BLaER1 (cell line): ENCODE measurements at regions not wholly inside any gene's neighbourhood (a gene's known extent, or its start where the extent isn't known, plus 50 kb on each side); places are given as distances from the start of the nearest gene placed in this dataset.
"Not testable (repeated sequence)": the region's sequence is repeated elsewhere in the genome, so short reads cannot be mapped to it uniquely, and the experiment has no call there.

Experiments
- H3K27ac ChIP-seq: shearing (Covaris generic); formaldehyde crosslinking; 2 replicates; pipeline ENCODE4 v1.8.1; 2022
- H3K27me3 ChIP-seq: shearing (Covaris generic); formaldehyde crosslinking; 2 replicates; pipeline ENCODE4 v1.8.1; 2022
- H3K36me3 ChIP-seq: shearing (Covaris generic); formaldehyde crosslinking; 2 replicates; pipeline ENCODE4 v1.8.1; 2022
- H3K4me1 ChIP-seq: shearing (Covaris generic); formaldehyde crosslinking; 2 replicates; pipeline ENCODE4 v1.8.1; 2022
- H3K4me2 ChIP-seq: shearing (Covaris generic); formaldehyde crosslinking; 2 replicates; pipeline ENCODE4 v1.8.1; 2022
- H3K4me3 ChIP-seq: shearing (Covaris generic); formaldehyde crosslinking; 2 replicates; pipeline ENCODE4 v1.8.1; 2022
- H3K9ac ChIP-seq: shearing (Covaris generic); formaldehyde crosslinking; 2 replicates; pipeline ENCODE4 v1.8.1; 2022
- H3K9me3 ChIP-seq: shearing (Covaris generic); formaldehyde crosslinking; 2 replicates; pipeline ENCODE4 v1.8.1; 2022
- H4K20me1 ChIP-seq: shearing (Covaris generic); formaldehyde crosslinking; 2 replicates; pipeline ENCODE4 v1.8.1; 2022
- Cebpa-rat ChIP-seq: shearing (Covaris generic); IDR thresholded peaks from 2 replicates; pipeline ENCODE4 v1.8.1; 2022

DNA sequence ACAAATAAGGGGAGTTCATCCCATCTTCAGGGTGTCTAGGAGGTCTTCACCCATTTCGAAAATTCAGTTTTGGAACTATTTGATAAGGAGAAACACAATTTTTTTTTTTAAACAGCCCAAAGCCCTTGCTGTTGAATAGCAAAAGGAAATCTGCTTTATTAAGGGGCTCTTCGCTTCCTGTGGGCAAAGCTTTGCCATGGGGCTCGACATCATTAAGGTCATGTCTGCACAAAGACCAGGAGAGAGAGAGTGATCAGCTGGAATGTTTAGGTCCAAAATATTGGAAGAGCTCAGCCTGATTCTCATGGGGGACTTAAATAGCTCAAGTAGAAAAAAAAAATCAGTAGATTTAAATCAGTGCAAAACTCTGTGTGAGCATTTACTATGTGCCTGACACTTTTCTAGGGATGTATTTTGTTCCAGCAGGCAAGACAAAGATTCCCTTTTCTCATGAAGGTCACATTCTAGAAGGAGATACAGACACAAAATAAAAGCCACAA is 564.6 kb upstream of the KLF4 start:
- TF ChIP-seq Cebpa-rat, result no peak
- H3K27me3 ChIP-seq, result no peaks in the 10 kb centered on the region
- H3K9ac ChIP-seq, result no peak overlapping the region
- H4K20me1 ChIP-seq, result no peaks in the 10 kb centered on the region
- H3K4me1 ChIP-seq, result 0 out of 2 replicates have a peak, but pooled peaks cover 5% of the 10 kb centered on the region
- no peaks in the 10 kb centered on the region for H3K9me3 ChIP-seq
- H3K4me3 ChIP-seq, result no peak overlapping the region
- no peaks in the 10 kb centered on the region for H3K36me3 ChIP-seq
- no peak overlapping the region for H3K4me2 ChIP-seq
- H3K27ac ChIP-seq, result no peak overlapping the region

DNA sequence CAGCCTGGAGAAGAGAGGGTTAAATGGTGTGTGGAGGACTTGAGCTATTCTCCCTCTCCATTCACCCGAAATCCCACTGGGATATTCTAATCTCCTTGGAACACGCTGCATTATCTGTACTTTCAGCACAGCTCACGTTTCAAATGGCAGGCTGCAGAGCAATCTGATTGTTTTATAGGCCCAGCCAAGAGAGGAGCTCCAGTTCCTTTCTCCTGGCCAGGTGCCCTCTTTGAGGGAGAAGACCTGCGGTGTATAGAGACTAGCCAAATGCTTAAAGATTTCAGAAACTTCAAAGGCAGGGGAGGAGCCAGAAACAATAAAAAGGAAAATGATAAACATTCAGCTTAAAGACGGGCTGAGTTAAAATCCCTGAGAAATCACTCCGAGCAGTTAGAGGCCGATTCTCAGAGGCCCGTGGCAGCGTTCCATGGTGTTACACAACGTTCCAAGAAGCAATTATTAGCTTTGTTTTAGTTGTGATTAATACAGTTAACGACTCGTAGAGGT is 564.0 kb upstream of the KLF4 start:
- Histone ChIP-seq H4K20me1 (no peaks in the 10 kb centered on the region), H3K36me3 (no peaks in the 10 kb centered on the region), H3K9me3 (no peaks in the 10 kb centered on the region), H3K9ac (no peak overlapping the region), H3K4me2 (no peak overlapping the region), H3K4me3 (no peak overlapping the region), H3K27me3 (no peaks in the 10 kb centered on the region), H3K27ac (no peak overlapping the region), H3K4me1 (0 out of 2 replicates have a peak, but pooled peaks cover 5% of the 10 kb centered on the region)
- TF ChIP-seq Cebpa-rat, result no peak

DNA sequence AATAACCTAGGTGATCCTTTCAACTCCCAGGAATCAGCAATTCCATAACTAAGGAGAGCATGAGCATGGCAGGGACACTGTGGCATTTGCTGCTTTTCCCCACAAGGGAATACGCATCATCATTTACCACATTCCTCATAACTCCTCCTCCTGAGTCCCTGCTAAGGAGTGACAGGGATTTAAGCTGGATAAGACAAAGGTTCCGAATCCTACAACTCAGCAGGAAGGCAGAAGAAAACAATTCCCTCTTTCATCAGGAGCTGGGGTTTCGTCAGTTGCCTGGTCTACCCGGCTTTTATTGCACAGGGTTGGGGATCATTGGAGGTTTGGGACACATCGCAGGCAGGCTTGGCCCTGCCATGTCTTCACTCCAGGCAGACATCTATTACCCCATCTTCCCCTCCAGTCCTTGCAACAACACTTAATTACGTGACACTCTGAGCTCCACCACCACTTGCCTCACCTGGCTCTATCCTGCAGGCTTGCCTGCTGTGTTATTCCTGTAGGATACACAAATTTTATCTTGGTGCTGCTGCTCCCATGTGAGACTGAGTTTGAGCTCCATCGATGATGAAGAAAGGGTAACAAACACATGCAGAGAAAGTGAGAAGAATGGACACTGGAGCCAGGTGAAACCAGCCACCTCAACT is 563.0 kb upstream of the KLF4 start:
- Histone ChIP-seq H3K27ac (no peak overlapping the region), H3K4me1 (0 out of 2 replicates have a peak, but pooled peaks cover 5% of the 10 kb centered on the region), H3K4me2 (no peak overlapping the region), H3K27me3 (no peaks in the 10 kb centered on the region), H3K9me3 (no peaks in the 10 kb centered on the region), H3K9ac (no peak overlapping the region), H3K36me3 (no peaks in the 10 kb centered on the region), H3K4me3 (no peak overlapping the region), H4K20me1 (no peaks in the 10 kb centered on the region)
- no peak for TF ChIP-seq Cebpa-rat

GRCh38 chr9:108050894-108051293 is 561.3 kb upstream of the KLF4 start:
- no peak overlapping the region for H3K4me3 ChIP-seq
- H3K4me2 ChIP-seq, result no peak overlapping the region
- H3K27me3 ChIP-seq, result no peaks in the 10 kb centered on the region
- H4K20me1 ChIP-seq, result no peaks in the 10 kb centered on the region
- H3K36me3 ChIP-seq, result no peaks in the 10 kb centered on the region
- no peak for TF ChIP-seq Cebpa-rat
- no peak overlapping the region for H3K27ac ChIP-seq
- H3K9ac ChIP-seq, result no peak overlapping the region
- no peaks in the 10 kb centered on the region for H3K9me3 ChIP-seq
- no peaks in the 10 kb centered on the region for H3K4me1 ChIP-seq

DNA sequence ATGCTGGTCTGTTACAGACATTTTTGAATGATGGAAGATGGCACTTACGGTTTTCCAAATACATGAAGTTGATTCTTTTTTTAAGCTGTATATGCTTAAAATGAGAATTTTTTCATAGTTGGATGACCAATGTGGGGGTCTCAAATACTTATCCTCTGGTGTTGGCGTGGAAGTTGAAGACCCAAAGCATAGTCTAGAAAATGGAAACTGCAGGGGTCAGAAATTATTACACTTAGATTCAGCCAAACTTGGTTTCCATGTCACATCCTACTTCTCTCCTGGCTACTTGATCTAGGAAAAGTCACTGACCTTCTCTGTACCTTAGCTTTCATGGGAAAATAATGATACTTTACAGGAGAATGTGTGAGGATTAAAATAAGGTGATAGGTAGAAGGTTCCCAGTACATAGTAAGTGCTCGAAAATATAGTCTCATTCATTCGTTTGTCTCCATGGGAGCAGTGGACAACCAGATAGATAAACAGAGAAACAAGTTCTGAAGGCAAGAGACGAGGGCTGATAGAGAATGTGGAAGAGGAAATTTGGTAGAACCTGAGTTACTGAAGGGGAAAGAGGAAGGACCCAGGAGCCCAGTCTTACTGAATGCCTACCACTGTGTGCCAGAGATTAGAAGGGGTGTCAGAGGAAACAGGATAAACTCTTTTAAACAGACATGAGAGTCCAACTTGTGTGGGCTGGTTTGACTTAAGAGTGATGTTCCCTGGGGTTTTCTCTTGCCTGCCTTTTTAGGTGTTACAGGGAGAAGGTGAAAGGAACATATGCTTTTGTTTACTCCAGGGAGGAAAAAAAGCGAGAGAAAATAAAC is 560.3 kb upstream of the KLF4 start:
- H3K4me1 ChIP-seq, result no peaks in the 10 kb centered on the region
- H3K27me3 ChIP-seq, result no peaks in the 10 kb centered on the region
- no peak overlapping the region for H3K4me2 ChIP-seq
- H3K9me3 ChIP-seq, result no peaks in the 10 kb centered on the region
- H3K9ac ChIP-seq, result no peak overlapping the region
- H3K4me3 ChIP-seq, result no peak overlapping the region
- no peak overlapping the region for H3K27ac ChIP-seq
- TF ChIP-seq Cebpa-rat, result no peak
- H4K20me1 ChIP-seq, result no peaks in the 10 kb centered on the region
- H3K36me3 ChIP-seq, result no peaks in the 10 kb centered on the region

DNA sequence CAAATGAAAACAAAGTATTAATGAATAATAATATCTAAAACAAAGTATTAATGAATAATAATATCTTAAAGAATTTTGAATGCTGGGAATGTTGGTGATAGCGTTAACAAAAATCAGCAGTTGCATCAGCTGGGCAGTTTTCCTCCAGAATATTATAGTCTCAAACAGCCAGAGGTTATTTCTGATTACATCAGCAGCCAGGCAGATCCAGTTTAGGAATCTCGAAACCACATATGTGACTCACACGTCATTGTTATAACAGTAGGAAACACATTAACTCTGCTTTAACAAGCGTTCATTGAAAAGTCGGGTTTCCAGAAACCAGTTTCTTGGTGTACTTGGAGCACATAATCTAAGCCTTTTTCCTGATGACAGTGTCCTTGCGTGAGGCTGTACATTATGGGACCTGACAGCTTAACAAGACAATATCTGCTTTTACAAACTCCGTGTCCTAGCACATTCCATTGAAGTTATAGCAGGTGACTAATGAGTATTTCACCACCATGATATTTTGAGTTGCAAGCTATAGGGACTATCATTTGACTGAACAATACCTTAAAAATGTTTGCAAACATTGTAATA is 559.5 kb upstream of the KLF4 start:
- no peak overlapping the region for H3K4me3 ChIP-seq
- no peak overlapping the region for H3K27ac ChIP-seq
- no peaks in the 10 kb centered on the region for H3K36me3 ChIP-seq
- no peaks in the 10 kb centered on the region for H3K27me3 ChIP-seq
- H3K4me1 ChIP-seq, result no peaks in the 10 kb centered on the region
- no peaks in the 10 kb centered on the region for H3K9me3 ChIP-seq
- H3K4me2 ChIP-seq, result no peak overlapping the region
- no peak overlapping the region for H3K9ac ChIP-seq
- no peaks in the 10 kb centered on the region for H4K20me1 ChIP-seq
- TF ChIP-seq Cebpa-rat, result no peak

DNA sequence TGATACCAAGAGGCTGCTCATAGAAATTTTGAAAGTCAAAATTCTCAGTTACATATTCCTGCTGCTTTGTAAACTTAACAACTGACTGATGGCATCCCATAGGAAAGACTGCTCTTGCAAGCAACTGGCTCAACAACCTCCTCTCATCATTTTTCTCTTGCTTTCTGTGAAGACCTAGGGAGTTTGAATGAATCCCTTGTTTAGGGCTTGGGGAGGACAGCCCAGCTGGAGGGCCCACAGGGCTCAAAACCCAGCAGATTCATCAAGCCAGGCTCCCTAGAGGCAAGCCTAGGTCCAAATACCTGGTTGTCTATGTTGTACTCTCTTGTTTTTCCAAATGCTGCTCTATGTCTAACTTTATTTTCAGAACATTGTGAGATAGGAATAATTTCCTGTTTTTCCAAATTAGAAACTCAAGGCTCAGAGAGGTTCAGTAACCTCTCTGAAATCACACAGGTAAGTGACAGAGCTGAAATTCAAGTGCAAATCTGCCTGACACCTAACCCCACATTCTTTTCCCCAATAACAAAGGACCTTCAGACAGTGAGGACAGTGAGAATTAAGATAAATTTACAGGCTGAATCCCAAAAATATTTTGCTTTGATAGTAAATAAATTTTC is 558.9 kb upstream of the KLF4 start:
- H4K20me1 ChIP-seq, result no peaks in the 10 kb centered on the region
- H3K27ac ChIP-seq, result no peak overlapping the region
- H3K9ac ChIP-seq, result no peak overlapping the region
- H3K36me3 ChIP-seq, result no peaks in the 10 kb centered on the region
- no peak for TF ChIP-seq Cebpa-rat
- H3K4me1 ChIP-seq, result no peaks in the 10 kb centered on the region
- no peaks in the 10 kb centered on the region for H3K27me3 ChIP-seq
- peaks cover 4% of the 10 kb centered on the region; the same call in 1 of the 2 replicates for H3K9me3 ChIP-seq
- H3K4me2 ChIP-seq, result no peak overlapping the region
- no peak overlapping the region for H3K4me3 ChIP-seq

DNA sequence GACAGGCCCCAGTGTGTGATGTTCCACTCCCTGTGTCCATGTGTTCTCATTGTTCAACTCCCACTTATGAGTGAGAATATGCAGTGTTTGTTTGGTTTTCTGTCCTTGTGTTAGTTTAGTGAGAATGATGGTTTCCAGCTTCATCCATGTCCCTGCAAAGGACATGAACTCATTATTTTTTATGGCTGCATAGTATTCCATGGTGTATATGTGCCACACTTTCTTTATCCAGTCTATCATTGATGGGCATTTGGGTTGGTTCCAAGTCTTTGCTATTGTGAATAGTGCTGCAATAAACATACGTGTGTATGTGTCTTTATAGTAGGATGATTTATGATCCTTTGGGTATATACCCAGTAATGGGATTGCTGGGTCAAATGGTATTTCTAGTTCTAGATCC is 558.2 kb upstream of the KLF4 start:
- H3K9me3 ChIP-seq, H3K36me3 ChIP-seq, H3K27ac ChIP-seq, H3K4me2 ChIP-seq, H3K9ac ChIP-seq, H3K4me3 ChIP-seq, H3K27me3 ChIP-seq, H3K4me1 ChIP-seq, H4K20me1 ChIP-seq: not testable (repeated sequence)

DNA sequence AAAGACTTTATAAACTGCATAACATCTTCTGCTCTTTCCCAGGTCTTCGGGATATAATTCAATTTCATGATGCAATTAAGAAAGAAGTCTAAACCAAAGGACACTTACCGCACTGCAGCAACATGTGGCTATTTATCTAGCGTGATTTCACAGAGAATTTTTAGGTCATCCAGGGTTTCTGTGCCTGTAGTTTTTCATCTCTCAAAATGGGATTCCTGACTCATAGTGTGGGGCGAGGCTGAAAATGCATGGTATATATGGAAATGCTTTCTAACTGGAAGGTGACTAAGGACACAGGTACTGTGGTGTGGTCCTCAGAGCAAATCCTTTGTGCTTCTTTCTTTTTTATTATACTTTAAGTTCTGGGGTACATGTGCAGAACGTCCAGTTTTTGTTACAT is 557.7 kb upstream of the KLF4 start:
- no peaks in the 10 kb centered on the region for H3K4me1 ChIP-seq
- H3K9ac ChIP-seq, result no peak overlapping the region
- H4K20me1 ChIP-seq, result no peaks in the 10 kb centered on the region
- H3K27me3 ChIP-seq, result no peaks in the 10 kb centered on the region
- peaks cover 4% of the 10 kb centered on the region; the same call in 1 of the 2 replicates for H3K9me3 ChIP-seq
- no peak overlapping the region for H3K4me3 ChIP-seq
- H3K36me3 ChIP-seq, result no peaks in the 10 kb centered on the region
- no peak overlapping the region for H3K4me2 ChIP-seq
- TF ChIP-seq Cebpa-rat, result no peak
- H3K27ac ChIP-seq, result no peak overlapping the region

DNA sequence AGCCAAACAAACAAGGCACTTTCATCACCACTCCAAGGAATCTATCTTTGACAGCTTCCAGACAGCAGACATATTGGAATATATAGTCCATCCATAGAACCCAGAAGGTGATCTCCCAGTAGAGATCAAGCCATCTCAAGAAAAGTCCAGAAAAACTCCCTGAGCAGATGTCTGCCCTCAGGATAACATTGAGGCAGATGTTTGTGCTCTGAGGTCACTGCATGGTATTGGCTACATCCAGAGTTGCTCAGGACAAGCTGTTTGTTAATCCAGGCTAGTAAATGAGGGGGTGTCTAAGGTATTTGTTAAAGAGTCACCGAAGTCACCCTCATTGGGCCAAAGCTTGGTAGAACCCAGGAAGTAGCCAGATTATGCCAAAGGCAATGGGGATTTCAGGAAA is 556.3 kb upstream of the KLF4 start:
- no peak overlapping the region for H3K4me3 ChIP-seq
- no peaks in the 10 kb centered on the region for H3K36me3 ChIP-seq
- no peak overlapping the region for H3K4me2 ChIP-seq
- no peak for TF ChIP-seq Cebpa-rat
- no peaks in the 10 kb centered on the region for H3K4me1 ChIP-seq
- H3K27ac ChIP-seq, result no peak overlapping the region
- peaks cover 4% of the 10 kb centered on the region; the same call in 1 of the 2 replicates for H3K9me3 ChIP-seq
- no peaks in the 10 kb centered on the region for H3K27me3 ChIP-seq
- H3K9ac ChIP-seq, result no peak overlapping the region
- no peaks in the 10 kb centered on the region for H4K20me1 ChIP-seq
